DMS79 treated with DMSO at 0.1 percent for 48 hours (cell line): ENCODE measurements at regions not wholly inside any gene's neighbourhood (a gene's known extent, or its start where the extent isn't known, plus 50 kb on each side); places are given as distances from the start of the nearest gene placed in this dataset.
"Not testable (repeated sequence)": the region's sequence is repeated elsewhere in the genome, so short reads cannot be mapped to it uniquely, and the experiment has no call there.

ENCODE experiments used
- DNase-seq: peaks from one replicate; lab custom pipeline; 2025; lab: John Stamatoyannopoulos, UW

DNA sequence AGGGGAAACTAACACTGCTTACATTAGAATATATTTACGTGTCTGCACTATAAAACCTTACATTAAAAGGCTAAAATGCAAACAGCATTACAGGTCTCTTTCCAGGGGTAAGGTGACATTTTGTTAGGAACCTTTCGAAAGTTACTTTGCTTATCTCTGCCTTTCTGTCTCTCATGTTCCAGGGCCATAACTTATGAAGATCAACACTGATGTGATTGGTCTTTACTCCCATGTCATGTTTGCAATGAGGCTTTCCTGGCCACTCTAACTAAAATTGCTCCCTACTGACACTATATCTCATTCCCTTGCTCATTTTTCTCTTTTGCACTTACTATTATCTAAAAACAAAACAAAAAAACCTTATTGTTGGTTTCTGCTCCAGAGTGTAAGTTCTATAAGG is 119.0 kb downstream of the JRKL start:
- DNase-seq = no peak

DNA sequence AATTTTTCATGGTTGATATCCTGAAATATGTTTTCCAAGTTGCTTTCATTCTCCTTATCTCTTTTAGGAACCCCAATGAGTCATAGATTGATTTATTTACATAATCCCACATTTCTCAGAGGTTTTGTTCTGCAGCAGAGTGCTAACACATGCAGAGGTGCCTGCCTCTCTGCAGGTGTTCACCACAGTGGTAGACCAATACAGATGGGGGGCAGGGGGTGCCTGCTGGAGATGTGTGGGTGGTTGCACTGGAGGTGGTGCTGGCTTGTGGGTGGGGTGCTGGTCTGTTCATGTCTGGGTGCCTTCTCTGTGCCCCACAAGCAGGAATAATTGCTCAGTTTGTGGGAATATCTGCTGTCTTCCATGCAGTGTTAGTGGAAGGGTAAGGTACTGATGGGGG is 131.1 kb downstream of the JRKL start:
- DNase-seq = no peak

DNA sequence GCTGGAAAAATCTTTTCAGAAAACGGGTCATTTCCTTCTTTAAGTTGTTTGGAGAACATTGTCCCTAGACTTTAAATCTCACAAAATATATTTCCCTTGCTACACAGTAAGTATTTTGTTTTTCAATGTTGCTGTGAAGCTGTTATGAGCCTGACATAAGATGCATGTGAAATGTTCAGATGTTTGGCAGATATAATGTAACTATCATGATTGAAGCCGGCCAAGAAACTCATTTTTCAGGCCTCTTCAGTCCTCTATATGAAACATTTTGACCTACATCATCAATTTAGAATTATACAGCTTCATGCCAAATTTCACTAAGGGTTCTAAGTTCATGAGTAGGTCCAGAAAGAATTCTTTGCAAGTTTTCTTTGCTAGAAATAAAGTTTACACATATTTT is 133.8 kb downstream of the JRKL start:
- no peak for DNase-seq

DNA sequence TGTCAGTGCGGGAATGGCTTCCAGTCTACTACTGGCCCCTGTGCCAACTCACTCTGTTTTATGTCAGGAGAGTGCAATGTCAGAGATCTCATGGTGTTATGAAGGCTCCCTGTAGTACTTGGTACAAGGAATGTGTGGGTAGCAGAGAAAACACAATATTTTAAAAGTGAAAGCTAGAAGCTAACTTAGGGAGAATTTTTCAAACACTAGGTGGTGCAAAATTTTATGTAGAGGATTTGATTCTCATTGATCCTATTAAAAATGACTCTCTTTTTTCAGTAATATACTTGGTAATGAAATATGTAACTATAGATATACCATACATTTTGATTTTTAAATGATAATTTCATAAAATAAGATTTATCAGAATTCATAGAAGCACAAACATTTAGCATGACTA is 134.7 kb downstream of the JRKL start:
- no peak for DNase-seq

DNA sequence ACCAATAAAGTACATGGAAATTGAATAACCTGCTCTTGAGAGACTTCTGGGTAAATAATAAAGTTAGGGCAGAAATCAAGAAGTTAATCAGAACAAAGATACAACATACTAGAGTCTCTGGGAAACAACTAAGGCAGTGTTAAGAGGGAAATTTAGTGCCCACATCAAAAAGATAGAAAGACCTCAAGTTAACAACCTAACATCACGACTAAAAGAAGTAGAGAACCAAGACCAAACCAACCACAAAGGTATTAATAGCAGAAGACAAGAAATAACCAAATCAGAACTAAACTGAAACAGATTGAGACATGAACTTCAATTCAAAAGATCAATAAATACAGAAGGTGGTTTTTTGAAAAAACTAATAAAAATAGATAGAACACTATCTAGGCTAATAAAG is 140.7 kb downstream of the JRKL start:
- DNase-seq = no peak

DNA sequence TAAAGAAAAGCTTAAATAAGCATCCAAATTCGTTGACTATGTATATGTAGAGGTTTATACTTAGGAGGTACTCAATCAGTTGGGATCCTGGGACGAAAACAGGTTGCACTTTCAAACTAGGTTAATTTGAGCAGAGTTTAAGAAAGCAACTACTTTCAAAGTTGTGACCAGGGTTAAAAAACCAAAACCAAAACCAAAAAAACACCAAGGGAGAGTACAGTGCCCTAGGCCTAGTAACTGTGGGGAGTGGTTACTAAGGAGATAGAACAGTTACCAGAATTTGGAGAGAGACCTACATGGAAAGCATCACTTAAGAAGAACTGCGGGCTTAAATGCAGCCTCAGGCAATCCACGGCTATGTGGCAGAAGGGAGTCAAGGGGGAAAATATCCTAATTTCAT is 148.3 kb downstream of the JRKL start:
- no peak for DNase-seq

DNA sequence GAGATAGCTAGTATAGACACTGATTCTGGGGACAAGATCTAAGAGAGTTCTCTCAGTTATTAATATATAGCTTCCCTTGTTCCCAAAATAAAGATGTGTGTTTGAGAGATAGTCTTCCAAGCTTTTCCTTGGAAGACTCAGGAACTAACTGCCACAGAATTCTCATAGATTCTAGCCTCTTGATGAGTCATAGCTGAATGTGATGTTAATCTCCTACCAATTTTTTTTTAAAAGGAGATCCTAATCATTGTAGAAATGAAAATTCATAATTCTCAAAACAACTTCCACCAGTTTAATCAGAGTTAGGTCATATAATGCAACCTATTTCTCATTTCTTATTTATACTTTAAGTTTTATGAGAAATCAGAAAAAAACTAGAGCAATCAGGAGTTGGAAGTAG is 148.8 kb downstream of the JRKL start:
- no peak for DNase-seq

DNA sequence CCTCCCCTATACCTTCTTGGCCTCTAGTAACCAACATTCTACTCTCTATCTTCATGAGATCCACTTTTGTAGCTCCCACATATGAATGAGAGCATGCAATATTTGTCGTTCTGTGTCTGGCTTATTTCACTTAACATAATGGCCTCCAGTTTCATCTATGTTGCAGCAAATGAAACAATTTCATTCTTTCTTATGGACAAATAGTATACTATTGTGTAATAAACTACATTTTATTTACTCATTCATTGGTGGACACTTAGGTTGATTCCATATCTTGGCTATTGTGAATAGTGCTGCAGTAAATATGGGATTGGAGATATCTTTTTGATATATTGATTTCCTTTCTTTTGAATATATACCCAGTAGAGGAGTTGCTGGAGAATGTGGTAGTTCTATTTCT is 151.1 kb downstream of the JRKL start:
- no peak for DNase-seq

DNA sequence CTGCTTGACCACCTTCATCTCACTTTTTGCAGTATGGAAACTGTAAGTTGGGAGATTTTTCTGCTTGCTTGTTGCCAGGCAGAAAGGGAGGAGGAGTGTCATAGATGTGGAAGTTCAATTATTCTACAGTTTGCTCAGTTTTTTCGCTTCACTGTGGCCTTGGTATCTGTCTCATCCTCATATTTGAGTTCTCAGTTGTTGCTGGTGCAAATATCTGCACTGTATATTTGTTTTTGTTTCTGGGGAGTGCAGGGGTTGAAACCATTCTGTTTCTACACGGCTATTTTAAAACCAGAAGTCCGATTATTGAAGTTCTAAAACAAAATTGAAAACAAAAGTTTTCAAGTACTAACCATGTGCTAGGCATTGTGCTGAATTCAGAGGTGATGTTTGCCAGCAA is 153.4 kb downstream of the JRKL start:
- no peak for DNase-seq

DNA sequence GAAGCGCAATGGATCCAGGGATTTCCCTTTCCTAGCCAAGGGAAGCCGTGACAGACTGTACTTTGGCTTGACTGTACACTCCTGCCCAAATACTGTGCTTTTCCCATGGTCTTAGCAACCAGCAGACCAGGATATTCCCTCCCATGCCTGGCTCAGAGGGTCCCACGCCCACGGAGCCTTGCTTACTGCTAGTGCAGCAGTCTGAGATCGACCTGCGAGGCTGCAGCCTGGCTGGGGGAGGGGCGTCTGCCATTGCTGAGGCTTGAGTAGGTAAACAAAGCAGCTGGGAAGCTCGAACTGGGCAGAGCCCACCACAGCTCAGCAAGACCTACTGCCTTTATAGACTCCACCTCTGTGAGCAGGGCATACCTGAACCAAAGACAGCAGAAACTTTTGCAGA is 155.4 kb downstream of the JRKL start:
- DNase-seq = not testable (repeated sequence)

DNA sequence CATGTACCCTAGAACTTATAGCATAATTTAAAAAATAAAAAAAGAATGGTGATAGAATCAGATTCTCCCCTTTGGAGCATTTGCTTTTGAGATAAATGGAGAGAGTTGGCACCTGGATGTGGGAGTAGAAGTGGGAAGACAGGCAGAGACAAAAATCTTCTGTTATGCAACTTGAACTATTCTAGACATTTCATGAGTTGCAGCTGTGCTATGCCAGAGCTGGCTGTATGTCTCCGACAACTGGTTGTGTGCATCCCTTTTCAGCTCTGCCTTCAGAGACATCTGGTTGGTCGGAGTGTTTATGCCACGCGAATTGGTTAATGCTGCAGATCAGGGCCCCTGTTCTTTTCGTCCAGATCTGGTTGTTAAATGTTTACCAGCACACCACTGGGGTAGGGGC is 161.3 kb downstream of the JRKL start:
- no peak for DNase-seq

DNA sequence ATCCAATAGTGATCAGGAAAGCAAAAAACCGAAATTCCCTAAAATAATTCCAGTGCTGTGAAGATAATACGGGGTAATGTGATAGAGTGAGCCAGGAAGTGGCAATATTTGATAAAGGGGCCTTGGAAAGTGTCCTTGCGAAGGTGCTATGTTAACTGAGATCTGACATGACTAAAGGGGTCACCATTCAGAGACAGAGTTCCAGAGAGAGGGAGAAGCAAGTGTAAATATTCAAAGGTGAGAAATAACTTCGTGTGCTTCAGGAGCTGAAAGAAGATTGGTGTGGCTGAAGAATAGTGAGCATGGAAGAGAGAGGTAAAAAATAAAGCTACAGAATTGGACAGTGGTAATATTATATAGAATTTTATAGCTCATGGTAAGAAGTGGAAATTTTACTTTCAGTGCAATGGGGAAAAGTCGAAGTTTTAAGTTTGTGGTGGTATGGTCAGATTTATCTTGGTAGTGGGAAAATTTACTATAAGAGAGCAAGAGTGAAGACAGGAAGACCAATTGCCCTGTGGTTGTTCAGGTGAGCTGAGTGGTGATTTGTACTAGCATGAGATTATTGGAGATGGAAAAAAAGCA is 164.5 kb downstream of the JRKL start:
- DNase-seq = no peak

DNA sequence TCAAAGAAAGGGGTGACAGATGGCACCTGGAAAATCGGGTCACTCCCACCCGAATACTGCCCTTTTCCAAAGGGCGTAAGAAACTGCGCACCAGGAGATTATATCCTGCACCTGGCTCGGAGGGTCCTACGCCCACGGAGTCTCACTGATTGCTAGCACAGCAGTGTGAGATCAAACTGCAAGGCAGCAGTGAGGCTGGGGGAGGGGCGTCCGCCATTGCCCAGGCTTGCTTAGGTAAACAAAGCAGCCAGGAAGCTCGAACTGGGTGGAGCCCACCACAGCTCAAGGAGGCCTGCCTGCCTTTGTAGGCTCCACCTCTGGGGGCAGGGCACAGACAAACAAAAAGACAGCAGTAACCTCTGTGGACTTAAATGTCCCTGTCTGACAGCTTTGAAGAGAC is 166.0 kb downstream of the JRKL start:
- DNase-seq = not testable (repeated sequence)

DNA sequence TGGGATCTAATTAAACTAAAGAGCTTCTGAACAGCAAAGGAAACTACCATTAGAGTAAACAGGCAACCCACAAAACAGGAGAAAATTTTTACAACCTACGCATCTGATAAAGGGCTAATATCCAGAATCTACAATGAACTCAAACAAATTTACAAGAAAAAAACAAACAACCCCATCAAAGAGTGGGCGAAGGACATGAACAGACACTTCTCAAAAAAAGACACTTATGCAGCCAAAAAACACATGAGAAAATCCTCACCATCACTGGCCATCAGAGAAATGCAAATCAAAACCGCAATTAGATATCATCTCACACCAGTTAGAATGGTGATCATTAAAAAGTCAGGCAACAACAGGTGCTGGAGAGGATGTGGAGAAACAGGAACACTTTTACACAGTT is 170.9 kb downstream of the JRKL start:
- not testable (repeated sequence) for DNase-seq

DNA sequence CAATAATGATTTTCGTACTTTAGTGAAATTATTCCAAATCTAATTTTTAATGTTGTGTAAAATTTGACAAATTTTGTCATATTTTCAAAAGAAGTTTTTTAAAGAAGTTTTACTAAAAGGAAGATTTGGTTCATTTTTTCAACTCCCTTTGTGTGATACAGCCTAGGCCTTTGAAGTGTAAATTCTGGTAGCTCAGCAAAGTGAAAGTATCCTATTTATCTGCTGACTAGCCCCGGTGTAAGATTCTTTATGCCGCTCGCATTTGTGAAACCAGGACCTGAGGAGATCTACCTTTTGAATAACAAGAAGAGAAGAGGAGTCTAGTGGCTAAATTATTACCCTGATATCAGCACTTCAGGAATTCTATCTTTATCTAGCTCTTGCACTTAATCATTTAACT is 177.4 kb downstream of the JRKL start:
- DNase-seq = no peak

DNA sequence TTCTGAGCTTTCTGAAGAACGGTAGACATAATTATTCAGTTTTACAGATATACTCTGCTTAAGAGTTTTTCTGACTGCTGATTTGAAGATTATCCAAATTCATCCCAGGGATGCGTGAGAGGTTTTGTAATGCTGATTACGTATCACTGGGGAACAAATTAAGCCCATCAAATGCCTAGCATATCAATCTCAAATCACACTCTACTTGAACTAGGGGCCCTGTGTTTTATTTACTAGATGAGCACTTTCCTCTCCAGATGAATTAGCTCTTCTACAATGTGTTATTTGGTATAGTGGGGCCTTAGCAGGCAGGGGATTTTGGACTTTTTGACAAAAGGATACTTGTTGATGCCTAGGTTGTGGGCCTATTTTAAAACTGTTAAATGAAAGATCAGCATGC is 177.9 kb downstream of the JRKL start:
- DNase-seq = no peak

DNA sequence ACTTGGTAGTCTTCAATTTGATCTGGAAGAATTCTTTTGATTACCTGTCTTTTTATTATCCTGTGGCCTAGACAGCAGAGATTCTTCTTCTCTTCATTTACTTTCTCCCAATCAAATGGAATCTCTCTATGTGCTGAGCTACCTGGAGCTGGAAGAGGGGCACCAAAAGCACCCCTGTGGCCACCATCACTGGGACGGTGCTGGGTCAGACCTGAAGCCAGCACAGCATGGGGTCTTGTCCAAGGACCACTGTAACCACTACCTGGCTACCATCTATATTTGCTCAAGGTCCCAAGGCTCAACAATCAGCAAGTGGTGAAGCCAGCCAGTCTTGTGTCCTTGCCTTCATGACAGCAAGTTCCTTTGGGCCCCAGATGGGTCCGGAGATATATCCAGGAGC is 186.6 kb downstream of the JRKL start:
- DNase-seq = no peak

DNA sequence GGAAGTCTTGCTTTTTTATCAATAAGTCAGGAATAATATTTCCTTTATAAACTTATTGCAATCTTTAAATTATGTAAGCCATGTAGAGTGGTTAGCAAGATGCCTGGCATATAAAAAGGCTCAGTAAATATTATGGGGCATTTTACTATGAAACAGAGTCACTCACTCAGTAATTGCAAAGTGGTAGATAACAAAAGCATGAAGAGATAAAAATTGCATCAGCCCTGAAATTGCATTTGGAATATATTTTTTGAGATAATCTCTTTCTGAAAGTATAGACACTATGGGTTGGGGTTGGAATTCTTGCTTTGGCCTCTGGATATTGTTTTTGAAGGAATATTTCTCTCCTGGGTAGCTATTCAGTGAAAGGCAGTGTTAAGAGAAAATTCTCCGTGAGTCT is 188.6 kb downstream of the JRKL start:
- DNase-seq = no peak

DNA sequence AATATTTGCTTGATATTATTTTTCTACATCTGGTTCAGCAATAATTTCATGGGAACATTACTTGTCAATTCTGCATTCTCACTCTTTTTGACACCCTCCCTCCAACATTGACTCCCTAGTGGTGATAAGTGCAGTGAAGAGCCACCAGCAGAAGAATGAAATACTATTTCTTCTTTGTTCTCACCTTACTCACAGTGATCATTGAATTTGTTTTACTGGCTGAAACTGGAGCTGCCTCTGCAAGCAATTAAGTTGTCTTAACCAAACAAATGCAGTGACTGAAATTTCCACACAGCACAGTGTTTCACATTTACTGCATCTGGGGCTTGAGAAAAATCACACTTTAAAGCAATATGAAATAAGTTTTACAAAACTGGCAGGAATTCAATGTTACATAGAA is 189.8 kb downstream of the JRKL start:
- no peak for DNase-seq

DNA sequence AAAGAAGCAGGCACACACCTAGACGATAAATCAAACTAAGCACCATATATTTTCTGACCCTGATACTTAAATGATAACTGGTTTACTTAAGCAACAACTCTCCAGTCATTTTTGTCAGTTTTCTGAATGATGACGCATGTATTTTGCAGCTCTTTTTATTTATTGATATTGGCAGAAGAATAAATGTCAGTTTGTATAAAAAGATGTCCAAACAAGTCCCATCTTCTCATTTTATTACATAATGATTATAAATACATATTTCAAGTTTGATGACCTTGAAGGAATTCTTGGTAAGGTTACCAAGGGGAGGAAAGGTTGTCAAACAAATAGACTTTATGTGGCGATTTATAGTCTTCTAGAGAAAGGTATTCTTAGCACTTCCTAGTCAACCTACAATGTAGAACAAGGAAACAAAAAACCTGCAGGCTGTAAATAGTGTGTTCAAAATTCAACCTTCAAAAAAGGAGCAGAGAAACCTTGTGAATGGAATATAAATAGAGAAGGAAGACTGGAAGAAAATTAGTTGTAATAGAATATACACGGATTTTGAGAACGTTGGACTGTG is 190.7 kb downstream of the JRKL start:
- DNase-seq = no peak

DNA sequence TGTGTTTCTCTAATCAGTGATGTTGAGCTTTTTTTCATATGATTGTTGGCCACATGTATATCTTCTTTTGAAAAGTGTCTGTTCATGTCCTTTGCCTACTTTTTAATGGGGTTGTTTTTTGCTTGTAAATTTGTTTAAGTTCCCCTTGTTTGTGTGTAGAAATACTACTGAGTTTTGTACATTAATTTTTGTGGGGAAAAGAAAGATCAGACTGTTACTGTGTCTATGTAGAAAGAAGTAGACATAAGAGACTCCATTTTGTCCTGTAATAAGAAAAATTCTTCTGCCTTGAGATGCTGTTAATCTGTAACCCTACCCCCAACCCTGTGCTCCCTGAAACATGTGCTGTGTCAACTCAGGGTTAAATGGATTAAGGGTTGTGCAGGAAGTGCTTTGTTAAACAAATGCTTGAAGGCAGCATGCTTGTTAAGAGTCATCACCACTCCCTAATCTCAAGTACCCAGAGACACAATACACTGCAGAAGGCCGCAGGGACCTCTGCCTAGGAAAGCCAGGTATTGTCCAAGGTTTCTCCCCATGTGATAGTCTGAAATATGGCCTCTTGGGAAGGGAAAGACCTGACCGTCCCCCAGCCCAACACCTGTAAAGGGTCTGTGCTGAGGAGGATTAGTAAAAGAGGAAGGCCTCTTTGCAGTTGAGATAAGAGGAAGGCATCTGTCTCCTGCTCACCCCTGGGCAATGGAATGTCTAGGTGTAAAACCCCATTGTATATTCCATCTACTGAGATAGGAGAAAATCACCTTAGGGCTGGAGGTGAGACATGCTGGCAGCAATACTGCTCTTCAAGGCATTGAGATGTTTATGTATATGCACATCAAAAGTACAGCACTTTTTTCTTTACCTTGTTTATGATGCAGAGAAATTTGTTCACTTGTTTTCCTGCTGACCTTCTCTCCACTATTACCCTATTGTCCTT is 196.4 kb downstream of the JRKL start:
- DNase-seq = not testable (repeated sequence)

DNA sequence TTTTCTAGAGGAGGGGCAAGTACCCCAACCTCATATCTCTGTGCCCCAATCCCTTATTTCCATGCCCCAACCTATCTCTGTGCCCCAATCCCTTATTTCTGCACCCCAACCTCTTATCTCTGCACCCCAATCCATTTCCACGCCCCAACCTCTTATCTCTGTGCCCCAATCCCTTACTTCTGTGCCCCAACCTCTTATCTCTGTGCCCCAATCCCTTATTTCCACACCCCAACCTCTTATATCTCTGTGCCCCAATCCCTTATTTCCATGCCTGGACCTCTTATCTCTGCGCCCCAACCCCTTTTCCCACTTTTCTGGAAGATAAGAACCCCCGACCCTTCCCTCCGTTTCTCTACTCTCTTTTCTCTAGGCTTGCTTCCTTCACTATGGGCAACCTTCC is 199.0 kb downstream of the JRKL start:
- DNase-seq = not testable (repeated sequence)

DNA sequence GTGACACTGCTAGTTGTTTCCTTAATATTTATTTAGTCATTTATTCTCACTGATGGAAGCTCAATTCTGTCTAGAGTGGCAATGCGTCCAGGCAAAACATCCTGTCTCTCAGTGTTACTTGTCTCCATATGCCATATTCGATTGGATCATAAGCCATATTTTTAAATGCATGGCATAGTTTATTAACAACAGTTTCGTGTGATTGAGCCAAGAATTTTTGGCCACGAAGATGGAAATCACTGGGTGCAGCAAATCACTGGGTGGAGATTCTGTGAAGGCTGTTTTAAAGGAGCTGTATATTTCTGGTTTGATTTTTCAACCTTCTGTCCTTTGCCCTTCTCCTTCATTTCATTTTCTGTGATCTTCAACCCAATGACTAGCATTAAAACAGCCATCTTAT is 205.2 kb downstream of the JRKL start:
- DNase-seq = no peak
